ENCODE measurements at regions not wholly inside any gene's neighbourhood (a gene's known extent, or its start where the extent isn't known, plus 50 kb on each side); places are given as distances from the start of the nearest gene placed in this dataset.
"Not testable (repeated sequence)": the region's sequence is repeated elsewhere in the genome, so short reads cannot be mapped to it uniquely, and the experiment has no call there.

DNA sequence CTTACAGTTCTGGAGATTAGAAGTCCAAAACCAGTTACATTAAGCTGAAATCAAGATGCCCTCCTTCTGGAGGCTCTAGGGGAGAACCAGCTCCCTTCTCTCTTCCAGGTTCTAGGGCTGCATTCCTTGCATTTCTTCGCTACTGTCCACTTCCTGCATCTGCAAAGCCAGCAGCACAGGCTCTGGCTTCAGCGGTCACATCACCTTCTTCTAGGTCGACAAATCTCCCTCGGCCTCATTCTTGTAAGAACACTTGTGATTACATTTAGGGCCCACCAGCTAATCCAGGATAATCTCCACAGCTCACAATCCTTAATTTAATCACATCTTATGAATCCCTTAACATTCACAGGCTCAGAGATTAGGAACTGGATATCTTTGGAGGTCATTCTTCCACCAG is 73.8 kb downstream of the MINAR1 start:
- Mint-ChIP-seq H3K27ac (no peak overlapping the region), H3K36me3 (ENCODE audit: low read depth) (no peaks in the 10 kb centered on the region), H3K4me1 (no peaks in the 10 kb centered on the region), H3K4me3 (no peak overlapping the region), H3K27me3 (ENCODE audit: low read depth) (no peaks in the 10 kb centered on the region), H3K9me3 (no peaks in the 10 kb centered on the region)
- TF ChIP-seq CTCF (IDR thresholded peaks at IDR 0.05; ENCODE audit: unreplicated experiment in 3 of 3), result no peak

DNA sequence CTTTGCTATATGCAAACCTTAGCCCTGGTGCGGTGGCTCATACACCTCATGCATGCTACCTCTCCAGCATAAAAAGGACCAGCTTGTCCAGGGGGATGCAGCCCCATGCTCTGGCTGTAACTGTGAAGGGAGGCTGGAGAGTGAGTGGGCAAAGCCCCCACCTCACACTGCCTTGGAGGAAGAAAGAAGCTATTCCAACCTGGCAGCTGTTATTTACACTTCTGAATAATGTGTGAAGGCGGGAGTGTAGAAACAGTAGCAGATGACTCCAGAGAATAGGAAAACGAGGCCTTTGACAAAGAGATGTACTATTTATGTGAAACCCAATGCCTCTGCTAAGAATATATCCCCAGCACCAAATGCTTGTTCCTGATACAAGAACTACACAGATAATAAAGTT is 80.7 kb downstream of the MINAR1 start:
- not testable (repeated sequence) for H3K36me3 Mint-ChIP-seq (ENCODE audit: low read depth); H3K4me1 Mint-ChIP-seq; H3K27ac Mint-ChIP-seq; H3K4me3 Mint-ChIP-seq; H3K9me3 Mint-ChIP-seq; H3K27me3 Mint-ChIP-seq (ENCODE audit: low read depth)

- no peak overlapping the region for H3K27ac Mint-ChIP-seq
- no peaks in the 10 kb centered on the region for H3K36me3 Mint-ChIP-seq (ENCODE audit: low read depth)
- H3K9me3 Mint-ChIP-seq, result no peaks in the 10 kb centered on the region
- H3K27me3 Mint-ChIP-seq (ENCODE audit: low read depth), result peaks cover 5% of the 10 kb centered on the region
- no peak overlapping the region for H3K4me3 Mint-ChIP-seq
- no peak for TF ChIP-seq CTCF (IDR thresholded peaks at IDR 0.05; ENCODE audit: unreplicated experiment in 3 of 3)
- H3K4me1 Mint-ChIP-seq, result peaks cover 7% of the 10 kb centered on the region
Observed at GRCh38 chr15:79513417-79513816, 81.3 kb downstream of the MINAR1 start.

GRCh38 chr15:79513940-79514339 is 81.8 kb downstream of the MINAR1 start:
- Mint-ChIP-seq H3K36me3 (ENCODE audit: low read depth) (no peaks in the 10 kb centered on the region), H3K27me3 (ENCODE audit: low read depth) (peaks cover 5% of the 10 kb centered on the region), H3K4me1 (peaks cover 12% of the 10 kb centered on the region), H3K4me3 (no peak overlapping the region), H3K27ac (no peak overlapping the region), H3K9me3 (no peaks in the 10 kb centered on the region)
- no peak for TF ChIP-seq CTCF (IDR thresholded peaks at IDR 0.05; ENCODE audit: unreplicated experiment in 3 of 3)

- Mint-ChIP-seq H3K9me3 (no peaks in the 10 kb centered on the region), H3K27ac (no peak overlapping the region), H3K27me3 (ENCODE audit: low read depth) (peaks cover 5% of the 10 kb centered on the region), H3K36me3 (ENCODE audit: low read depth) (no peaks in the 10 kb centered on the region), H3K4me3 (no peak overlapping the region), H3K4me1 (peaks cover 23% of the 10 kb centered on the region)
- no peak for TF ChIP-seq CTCF (IDR thresholded peaks at IDR 0.05; ENCODE audit: unreplicated experiment in 3 of 3)
Observed at GRCh38 chr15:79515300-79516027, 83.3 kb downstream of the MINAR1 start.

DNA sequence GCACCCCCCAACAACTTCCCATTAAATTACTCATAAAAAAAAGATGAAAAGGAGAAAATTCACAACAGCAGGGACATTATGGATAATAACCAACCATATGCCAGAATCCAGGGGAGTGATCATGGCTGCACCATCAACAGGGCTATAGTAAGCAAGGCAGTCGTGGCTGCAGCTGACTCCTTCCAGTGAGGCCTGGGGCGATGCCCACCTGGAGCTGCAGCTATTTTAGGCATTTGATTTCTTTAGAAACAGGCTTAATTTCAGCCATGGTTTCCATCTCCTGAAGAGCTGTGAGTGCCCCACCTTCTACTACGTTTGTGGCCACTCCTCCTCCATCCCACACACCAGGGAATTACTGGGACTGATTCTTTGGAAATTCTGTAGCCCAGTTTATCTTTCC is 84.0 kb downstream of the MINAR1 start:
- no peak overlapping the region for H3K27ac Mint-ChIP-seq
- no peaks in the 10 kb centered on the region for H3K9me3 Mint-ChIP-seq
- no peak overlapping the region for H3K4me3 Mint-ChIP-seq
- peaks cover 23% of the 10 kb centered on the region for H3K4me1 Mint-ChIP-seq
- TF ChIP-seq CTCF (IDR thresholded peaks at IDR 0.05; ENCODE audit: unreplicated experiment in 3 of 3), result no peak
- no peaks in the 10 kb centered on the region for H3K36me3 Mint-ChIP-seq (ENCODE audit: low read depth)
- H3K27me3 Mint-ChIP-seq (ENCODE audit: low read depth), result peaks cover 5% of the 10 kb centered on the region
